HEK293 (cell line): ENCODE measurements at regions not wholly inside any gene's neighbourhood (a gene's known extent, or its start where the extent isn't known, plus 50 kb on each side); places are given as distances from the start of the nearest gene placed in this dataset.

Source experiments
- CTCF ChIA-PET: fragments of 350-600 bp; formaldehyde crosslinking; extraction: SDS; loops from one replicate; lab custom pipeline; 2021; ENCODE audit warnings: antibody characterized with exemption; lab: Yijun Ruan, JAX
- POLR2A ChIA-PET: fragments of 300-600 bp; formaldehyde crosslinking; extraction: SDS; loops from one replicate; lab custom pipeline; 2020; ENCODE audit warnings: antibody characterized with exemption, inconsistent platforms; lab: Yijun Ruan, JAX
- H3K27ac ChIP-seq: fragments of 200-500 bp; sonication (Bioruptor generic); 2 replicates; pipeline ENCODE4 v1.5.1; 2014; ENCODE audit warnings: low read depth, low read length, control low read depth, inconsistent platforms; ENCODE audit errors: extremely low read depth
- H3K36me3 ChIP-seq, 2 experiments: fragments of 200-500 bp in 1 of 2; sonication (Bioruptor generic) in 1 of 2; 1 replicate in 1 of 2; 2 replicates in 1 of 2; pipeline ENCODE4 v1.5.1; 2014 to 2017; ENCODE audit warnings: inconsistent platforms in 2 of 2, low read length in 2 of 2; ENCODE audit not compliant: control insufficient read depth in 2 of 2, insufficient read depth in 1 of 2
- H3K4me1 ChIP-seq: fragments of 200-500 bp; sonication (Bioruptor generic); 2 replicates; pipeline ENCODE4 v1.5.1; 2014; ENCODE audit warnings: mild to moderate bottlenecking, low read length, inconsistent platforms; ENCODE audit not compliant: control insufficient read depth, insufficient read depth
- H3K4me3 ChIP-seq: 2 replicates; pipeline ENCODE4 v1.5.1; 2011; ENCODE audit warnings: low read depth, mild to moderate bottlenecking, control low read depth, low read length, moderate library complexity
- H3K9me3 ChIP-seq: fragments of 200-500 bp; sonication (Bioruptor generic); 2 replicates; pipeline ENCODE4 v1.5.1; 2014; ENCODE audit warnings: low read depth, low read length, inconsistent platforms; ENCODE audit not compliant: control insufficient read depth, insufficient read depth
- FEZF1 ChIP-seq: fragments of 450-650 bp; formaldehyde crosslinking; IDR thresholded peaks from 2 replicates; pipeline ENCODE4 v1.5.1; 2016; ENCODE audit warnings: missing biosample characterization, missing genetic modification characterization
- HOXA7 ChIP-seq: sonication (generic); formaldehyde crosslinking; IDR thresholded peaks from 2 replicates; pipeline ENCODE4 v1.8.1; 2022; ENCODE audit warnings: missing genetic modification reagents, borderline replicate concordance
- HOXC10 ChIP-seq: sonication (generic); formaldehyde crosslinking; IDR thresholded peaks from 2 replicates; pipeline ENCODE4 v1.8.1; 2023; ENCODE audit warnings: mild to moderate bottlenecking, missing genetic modification reagents
- KLF17 ChIP-seq: fragments of 450-650 bp; formaldehyde crosslinking; IDR thresholded peaks from 2 replicates; pipeline ENCODE4 v1.5.1; 2016; ENCODE audit warnings: missing biosample characterization, missing genetic modification characterization
- MYNN ChIP-seq: fragments of 450-650 bp; formaldehyde crosslinking; IDR thresholded peaks from 2 replicates; pipeline ENCODE4 v1.5.1; 2016; ENCODE audit warnings: missing biosample characterization, missing genetic modification characterization, borderline replicate concordance
- PRDM4 ChIP-seq: fragments of 450-650 bp; formaldehyde crosslinking; IDR thresholded peaks from 2 replicates; pipeline ENCODE4 v1.5.1; 2017; ENCODE audit warnings: missing biosample characterization, missing genetic modification characterization
- SCRT1 ChIP-seq: fragments of 450-650 bp; formaldehyde crosslinking; IDR thresholded peaks from 2 replicates; pipeline ENCODE4 v1.5.1; 2016; ENCODE audit warnings: missing biosample characterization, missing genetic modification characterization, borderline replicate concordance
- SCRT2 ChIP-seq: fragments of 450-650 bp; formaldehyde crosslinking; IDR thresholded peaks from 2 replicates; pipeline ENCODE4 v1.5.1; 2016; ENCODE audit warnings: missing biosample characterization, missing genetic modification characterization
- ZBTB48 ChIP-seq: fragments of 450-650 bp; formaldehyde crosslinking; IDR thresholded peaks from 2 replicates; pipeline ENCODE4 v1.5.1; 2016; ENCODE audit warnings: missing biosample characterization, missing genetic modification characterization
- ZNF10 ChIP-seq: fragments of 450-650 bp; formaldehyde crosslinking; IDR thresholded peaks from 2 replicates; pipeline ENCODE4 v1.5.1; 2017; ENCODE audit warnings: missing biosample characterization, missing genetic modification characterization
- ZNF133 ChIP-seq: fragments of 450-650 bp; formaldehyde crosslinking; IDR thresholded peaks from 2 replicates; pipeline ENCODE4 v1.5.1; 2016; ENCODE audit warnings: missing biosample characterization, missing genetic modification characterization
- ZNF148 ChIP-seq: fragments of 450-650 bp; formaldehyde crosslinking; IDR thresholded peaks from 2 replicates; pipeline ENCODE4 v1.5.0; 2017; ENCODE audit warnings: missing biosample characterization, missing genetic modification characterization, borderline replicate concordance
- ZNF18 ChIP-seq: fragments of 450-650 bp; formaldehyde crosslinking; IDR thresholded peaks from 2 replicates; pipeline ENCODE4 v1.5.1; 2016; ENCODE audit warnings: missing biosample characterization, missing genetic modification characterization
- ZNF324 ChIP-seq: fragments of 450-650 bp; formaldehyde crosslinking; IDR thresholded peaks from 2 replicates; pipeline ENCODE4 v1.5.1; 2016; ENCODE audit warnings: missing biosample characterization, missing genetic modification characterization
- ZNF394 ChIP-seq: fragments of 450-650 bp; formaldehyde crosslinking; IDR thresholded peaks from 2 replicates; pipeline ENCODE4 v1.5.1; 2016; ENCODE audit warnings: missing biosample characterization, missing genetic modification characterization, mild to moderate bottlenecking, moderate library complexity, borderline replicate concordance
- ZNF404 ChIP-seq: fragments of 450-650 bp; formaldehyde crosslinking; IDR thresholded peaks from 2 replicates; pipeline ENCODE4 v1.5.1; 2017; ENCODE audit warnings: missing biosample characterization, missing genetic modification characterization
- ZNF473 ChIP-seq: fragments of 450-650 bp; formaldehyde crosslinking; IDR thresholded peaks from 2 replicates; pipeline ENCODE4 v1.5.1; 2017; ENCODE audit warnings: missing biosample characterization, missing genetic modification characterization
- ZNF585B ChIP-seq: fragments of 450-650 bp; formaldehyde crosslinking; IDR thresholded peaks from 2 replicates; pipeline ENCODE4 v1.5.1; 2016; ENCODE audit warnings: missing biosample characterization, missing genetic modification characterization
- ZNF621 ChIP-seq: fragments of 450-650 bp; formaldehyde crosslinking; IDR thresholded peaks from 2 replicates; pipeline ENCODE4 v1.5.1; 2017; ENCODE audit warnings: missing biosample characterization, missing genetic modification characterization
- ZNF658 ChIP-seq: fragments of 450-650 bp; formaldehyde crosslinking; IDR thresholded peaks from 2 replicates; pipeline ENCODE4; 2016; ENCODE audit warnings: missing biosample characterization, missing genetic modification characterization
- ZNF768 ChIP-seq: fragments of 450-650 bp; formaldehyde crosslinking; IDR thresholded peaks from 2 replicates; pipeline ENCODE4 v1.5.1; 2018; ENCODE audit warnings: missing biosample characterization, mild to moderate bottlenecking, missing genetic modification characterization
- ZNF843 ChIP-seq: fragments of 450-650 bp; formaldehyde crosslinking; IDR thresholded peaks from 2 replicates; pipeline ENCODE4 v1.5.1; 2016; ENCODE audit warnings: missing biosample characterization, missing genetic modification characterization
- ZSCAN18 ChIP-seq: fragments of 450-650 bp; formaldehyde crosslinking; IDR thresholded peaks from 2 replicates; pipeline ENCODE4 v1.5.1; 2016; ENCODE audit warnings: missing biosample characterization, missing genetic modification characterization

GRCh38 chr2:120981443-120981842, 245.8 kb downstream of the GLI2 start:
- Histone ChIP-seq H3K4me1 (no peaks in the 10 kb centered on the region), H3K36me3 (peaks cover 0 to 45% of the 10 kb centered on the region in 2 experiments; a peak in 2 of 3 replicates), H3K27ac (no peak overlapping the region), H3K9me3 (no peaks in the 10 kb centered on the region), H3K4me3 (no peak overlapping the region)
- ChIA-PET POLR2A (no interaction called here), CTCF (interaction anchor here (0.7 kb wide), 1 partner anchor 16 kb away, joined by 3 read pairs; no protein-coding TSS in a partner anchor)
- TF ChIP-seq ZNF324 (tag by site-specific recombination) (no peak), KLF17 (tag by site-specific recombination) (no peak), HOXC10 (no peak), ZNF394 (tag by site-specific recombination) (no peak), FEZF1 (no peak), HOXA7 (CRISPR knock-in tag) (no peak), ZNF843 (tag by site-specific recombination) (no peak), ZNF658 (no peak), ZNF148 (tag by site-specific recombination) (no peak), ZNF473 (tag by site-specific recombination) (no peak), ZNF18 (tag by site-specific recombination) (no peak)

- TF ChIP-seq ZNF585B (tag by site-specific recombination) (no peak), ZNF768 (tag by site-specific recombination) (no peak)
- CTCF ChIA-PET: no interaction called here
- peaks cover 0 to 55% of the 10 kb centered on the region in 2 experiments; a peak in 2 of 3 replicates for H3K36me3 ChIP-seq
- H3K9me3 ChIP-seq: no peaks in the 10 kb centered on the region
- H3K27ac ChIP-seq: no peak overlapping the region
- no peak overlapping the region for H3K4me3 ChIP-seq
- POLR2A ChIA-PET: no interaction called here
- no peaks in the 10 kb centered on the region for H3K4me1 ChIP-seq
Measured at GRCh38 chr2:120982598-120982997, 246.9 kb downstream of the GLI2 start.

GRCh38 chr2:120983344-120983743, 247.7 kb downstream of the GLI2 start:
- Histone ChIP-seq H3K9me3 (no peaks in the 10 kb centered on the region), H3K4me1 (no peaks in the 10 kb centered on the region), H3K36me3 (peaks cover 0 to 52% of the 10 kb centered on the region in 2 experiments; a peak in 2 of 3 replicates), H3K4me3 (no peak overlapping the region), H3K27ac (no peak overlapping the region)
- ChIA-PET POLR2A (no interaction called here), CTCF (interaction anchor here (0.6 kb wide), 1 partner anchor 61 kb away, joined by 3 read pairs; no protein-coding TSS in a partner anchor)
- no peak for TF ChIP-seq ZNF10
- TF ChIP-seq ZNF621 (tag by site-specific recombination): no peak
- no peak for TF ChIP-seq SCRT2 (tag by site-specific recombination)
- no peak for TF ChIP-seq ZSCAN18 (tag by site-specific recombination)
- TF ChIP-seq ZNF133: no peak
- TF ChIP-seq PRDM4 (tag by site-specific recombination): no peak
- TF ChIP-seq ZNF404 (tag by site-specific recombination): no peak
- no peak for TF ChIP-seq MYNN (tag by site-specific recombination)
- TF ChIP-seq SCRT1 (tag by site-specific recombination): no peak
- no peak for TF ChIP-seq ZBTB48 (tag by site-specific recombination)
